CD4-positive, alpha-beta memory T cell (primary cell): ENCODE measurements at regions not wholly inside any gene's neighbourhood (a gene's known extent, or its start where the extent isn't known, plus 50 kb on each side); places are given as distances from the start of the nearest gene placed in this dataset.

Source experiments
- CTCF ChIA-PET: fragments of 350-600 bp; sonication (Branson Sonifier 250); formaldehyde crosslinking; loops from one replicate; lab custom pipeline; 2021; ENCODE audit warnings: inconsistent platforms; ENCODE audit not compliant: partially characterized antibody; lab: Charles Lee
- POLR2A ChIA-PET: fragments of 350-600 bp; sonication (Branson Sonifier 250); formaldehyde crosslinking; loops from one replicate; lab custom pipeline; 2021; ENCODE audit not compliant: partially characterized antibody; lab: Charles Lee
- DNase-seq, 5 donors: peaks; one replicate each; pipeline versions ENCODE4 v3.0.0 to v3.0.0-alpha.2; 2020 to 2022; ENCODE audit warnings: mixed read lengths in 1 of 5
- H3K27ac ChIP-seq: one replicate; pipeline ENCODE4 v1.7.0; 2013; ENCODE audit warnings: low read depth, low read length
- H3K27me3 ChIP-seq: 2 replicates; pipeline ENCODE4 v1.7.0; 2013; ENCODE audit warnings: mild to moderate bottlenecking, low read length, moderate library complexity; ENCODE audit not compliant: insufficient read depth
- H3K36me3 ChIP-seq: 2 replicates; pipeline ENCODE4 v1.7.0; 2013; ENCODE audit warnings: mild to moderate bottlenecking, low read length, moderate library complexity; ENCODE audit not compliant: insufficient read depth
- H3K4me1 ChIP-seq: 2 replicates; pipeline ENCODE4 v1.7.0; 2013; ENCODE audit warnings: mild to moderate bottlenecking, low read length, moderate library complexity; ENCODE audit not compliant: insufficient read depth
- H3K4me3 ChIP-seq, 2 donors: one replicate each; pipeline ENCODE4 v1.7.0; 2013; ENCODE audit warnings: low read length in 2 of 2, mild to moderate bottlenecking in 1 of 2
- H3K9me3 ChIP-seq, 2 donors: one replicate each; pipeline ENCODE4 v1.7.0; 2013; ENCODE audit warnings: low read length in 2 of 2, control low read depth in 1 of 2; ENCODE audit not compliant: control insufficient read depth in 1 of 2
- H3K27ac Mint-ChIP-seq, 7 donors: one replicate each; pipeline ENCODE4 v1.8.0; 2020 to 2021; ENCODE audit warnings: mixed read lengths in 7 of 7, mild to moderate bottlenecking in 6 of 7, inconsistent platforms in 3 of 7, moderate library complexity in 3 of 7
- H3K27me3 Mint-ChIP-seq, 2 donors: one replicate each; pipeline ENCODE4 v1.8.0; 2020 to 2021; ENCODE audit warnings: mixed read lengths in 2 of 2
- H3K36me3 Mint-ChIP-seq, 2 donors: one replicate each; pipeline ENCODE4 v1.8.0; 2020 to 2021; ENCODE audit warnings: mixed read lengths in 2 of 2, inconsistent platforms in 1 of 2, mild to moderate bottlenecking in 1 of 2
- H3K4me1 Mint-ChIP-seq, 4 donors: one replicate each; pipeline ENCODE4 v1.8.0; 2020 to 2021; ENCODE audit warnings: mixed read lengths in 4 of 4, mild to moderate bottlenecking in 1 of 4
- H3K4me3 Mint-ChIP-seq, 8 donors: one replicate each; pipeline ENCODE4 v1.8.0; 2020 to 2021; ENCODE audit warnings: mixed read lengths in 8 of 8, mild to moderate bottlenecking in 7 of 8, moderate library complexity in 6 of 8, inconsistent platforms in 3 of 8
- H3K9me3 Mint-ChIP-seq, 8 donors: one replicate each; pipeline ENCODE4 v1.8.0; 2020 to 2021; ENCODE audit warnings: mixed read lengths in 8 of 8, mild to moderate bottlenecking in 5 of 8, inconsistent platforms in 3 of 8, moderate library complexity in 1 of 8
- intact Hi-C: fragments of 100-400 bp; cut with micrococcal nuclease; formaldehyde crosslinking; loops from one replicate; pipeline ENCODE4 v1.15.1; 2023

DNA sequence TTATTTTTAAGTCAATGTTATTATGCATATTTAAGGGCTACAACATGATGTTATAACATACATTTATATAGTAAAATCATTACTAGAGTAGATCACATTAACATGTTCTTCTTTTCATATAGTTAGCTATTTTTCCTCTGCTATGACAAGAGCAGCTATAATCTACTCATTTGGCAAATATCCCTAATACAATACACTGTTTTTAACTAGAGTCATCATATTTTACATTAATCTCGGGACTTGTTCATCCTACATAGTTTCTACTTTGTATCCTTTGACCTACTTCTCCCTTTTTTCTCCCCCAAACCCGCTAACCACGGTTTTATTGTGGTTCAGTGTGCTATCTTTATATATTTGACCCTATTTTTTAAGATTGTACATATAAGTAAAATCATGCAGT, 249.0 kb downstream of the EPM2A start:
- Histone ChIP-seq H3K4me3 (no peak overlapping the region), H3K27ac (no peak overlapping the region), H3K4me1 (no peaks in the 10 kb centered on the region), H3K9me3 (no peaks in the 10 kb centered on the region), H3K36me3 (no peaks in the 10 kb centered on the region), H3K27me3 (no peaks in the 10 kb centered on the region)
- no peak for DNase-seq
- POLR2A ChIA-PET = no interaction called here
- intact Hi-C loops = no loop called here
- H3K27me3 Mint-ChIP-seq = no peaks in the 10 kb centered on the region
- CTCF ChIA-PET = no interaction called here
- no peak overlapping the region for H3K4me3 Mint-ChIP-seq
- H3K27ac Mint-ChIP-seq = no peak overlapping the region
- peaks cover 0 to 9% (median 3%) of the 10 kb centered on the region in 8 donors for H3K9me3 Mint-ChIP-seq
- no peaks in the 10 kb centered on the region for H3K36me3 Mint-ChIP-seq
- no peaks in the 10 kb centered on the region for H3K4me1 Mint-ChIP-seq

- intact Hi-C loops = no loop called here
- POLR2A ChIA-PET = no interaction called here
- Mint-ChIP-seq H3K4me1 (no peaks in the 10 kb centered on the region), H3K4me3 (no peak overlapping the region), H3K27ac (no peak overlapping the region), H3K9me3 (peaks cover 0 to 9% (median 3%) of the 10 kb centered on the region in 8 donors), H3K36me3 (no peaks in the 10 kb centered on the region), H3K27me3 (no peaks in the 10 kb centered on the region)
- Histone ChIP-seq H3K4me3 (no peak overlapping the region), H3K9me3 (no peaks in the 10 kb centered on the region), H3K36me3 (no peaks in the 10 kb centered on the region), H3K4me1 (no peaks in the 10 kb centered on the region), H3K27me3 (no peaks in the 10 kb centered on the region), H3K27ac (no peak overlapping the region)
- CTCF ChIA-PET = no interaction called here
- no peak for DNase-seq
Measured at GRCh38 chr6:145489583-145489982, 245.7 kb downstream of the EPM2A start.

DNA sequence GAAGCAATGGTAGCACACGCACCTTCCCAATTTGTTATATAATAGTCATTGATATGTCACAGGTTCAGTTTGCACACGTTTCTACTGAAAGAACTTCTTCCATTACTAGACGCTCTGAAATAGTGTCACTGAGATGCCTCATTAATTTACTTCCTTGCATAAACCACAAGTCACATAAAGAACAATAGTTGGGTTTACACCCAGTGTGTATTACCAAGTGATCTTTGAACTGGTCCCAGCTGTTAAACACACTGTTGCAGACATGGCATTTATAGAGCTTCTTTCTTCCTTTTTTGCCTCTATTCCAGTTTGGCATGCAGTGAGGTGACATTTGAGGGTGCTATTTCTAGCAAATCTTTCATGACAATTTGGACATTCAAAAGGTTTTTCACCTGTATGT, 245.3 kb downstream of the EPM2A start:
- H3K4me1 Mint-ChIP-seq = no peaks in the 10 kb centered on the region
- CTCF ChIA-PET = no interaction called here
- H3K27ac ChIP-seq = no peak overlapping the region
- H3K4me3 Mint-ChIP-seq = no peak overlapping the region
- peaks cover 0 to 10% (median 3%) of the 10 kb centered on the region in 8 donors for H3K9me3 Mint-ChIP-seq
- no peaks in the 10 kb centered on the region for H3K36me3 ChIP-seq
- no peaks in the 10 kb centered on the region for H3K27me3 ChIP-seq
- H3K36me3 Mint-ChIP-seq = no peaks in the 10 kb centered on the region
- H3K4me1 ChIP-seq = no peaks in the 10 kb centered on the region
- intact Hi-C loops = no loop called here
- no peaks in the 10 kb centered on the region for H3K27me3 Mint-ChIP-seq
- POLR2A ChIA-PET = no interaction called here
- H3K27ac Mint-ChIP-seq = no peak overlapping the region
- H3K9me3 ChIP-seq = no peaks in the 10 kb centered on the region
- no peak for DNase-seq
- H3K4me3 ChIP-seq = no peak overlapping the region

GRCh38 chr6:145491126-145491525, 244.2 kb downstream of the EPM2A start:
- H3K4me3 ChIP-seq = no peak overlapping the region
- no peak overlapping the region for H3K27ac ChIP-seq
- no peaks in the 10 kb centered on the region for H3K27me3 ChIP-seq
- no peaks in the 10 kb centered on the region for H3K27me3 Mint-ChIP-seq
- no peaks in the 10 kb centered on the region for H3K4me1 ChIP-seq
- POLR2A ChIA-PET = no interaction called here
- no peaks in the 10 kb centered on the region for H3K36me3 Mint-ChIP-seq
- CTCF ChIA-PET = interaction anchor here (1.9 kb wide), 1 partner anchor 9 kb away, joined by 4 read pairs; no protein-coding TSS in a partner anchor
- no peak overlapping the region for H3K27ac Mint-ChIP-seq
- peaks cover under 1 to 18% (median 5%) of the 10 kb centered on the region in 8 donors for H3K9me3 Mint-ChIP-seq
- H3K4me3 Mint-ChIP-seq = no peak overlapping the region
- H3K36me3 ChIP-seq = no peaks in the 10 kb centered on the region
- no peaks in the 10 kb centered on the region for H3K9me3 ChIP-seq
- DNase-seq = peak in 1 of 5 donors; percentile 9
- intact Hi-C loops = no loop called here
- H3K4me1 Mint-ChIP-seq = no peaks in the 10 kb centered on the region

DNA sequence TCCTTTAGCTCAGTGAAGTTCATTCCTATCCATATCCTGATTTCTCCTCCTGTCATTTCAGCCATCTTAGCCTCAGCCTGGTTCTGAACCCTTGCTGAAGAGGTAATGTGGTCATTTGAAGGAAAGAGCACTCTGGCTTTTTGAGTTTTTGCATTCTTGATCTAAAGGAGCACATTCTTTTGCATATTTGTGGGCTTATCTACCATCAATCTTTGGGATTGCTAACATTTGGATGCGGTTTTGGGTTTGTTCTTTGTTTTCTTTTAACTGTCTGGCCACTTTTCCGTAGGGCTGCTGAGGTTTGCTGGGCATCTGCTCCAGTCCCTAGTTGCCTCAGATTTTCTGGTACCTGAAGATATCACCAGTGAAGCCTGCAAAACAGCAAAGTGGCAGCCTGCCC, 238.3 kb downstream of the EPM2A start:
- peak overlapping the region in 1 of 7 donors; percentile 27 for H3K27ac Mint-ChIP-seq
- ChIA-PET CTCF (no interaction called here), POLR2A (no interaction called here)
- Histone ChIP-seq H3K27me3 (no peaks in the 10 kb centered on the region), H3K27ac (no peak overlapping the region), H3K36me3 (no peaks in the 10 kb centered on the region), H3K9me3 (no peaks in the 10 kb centered on the region), H3K4me3 (no peak overlapping the region), H3K4me1 (no peaks in the 10 kb centered on the region)
- no peaks in the 10 kb centered on the region for H3K36me3 Mint-ChIP-seq
- no peak overlapping the region for H3K4me3 Mint-ChIP-seq
- peaks cover 1 to 2% of the 10 kb centered on the region in 2 donors for H3K27me3 Mint-ChIP-seq
- no peaks in the 10 kb centered on the region for H3K4me1 Mint-ChIP-seq
- intact Hi-C loops = no loop called here
- H3K9me3 Mint-ChIP-seq = peaks cover 0 to 21% (median 8%) of the 10 kb centered on the region in 8 donors
- no peak for DNase-seq

DNA sequence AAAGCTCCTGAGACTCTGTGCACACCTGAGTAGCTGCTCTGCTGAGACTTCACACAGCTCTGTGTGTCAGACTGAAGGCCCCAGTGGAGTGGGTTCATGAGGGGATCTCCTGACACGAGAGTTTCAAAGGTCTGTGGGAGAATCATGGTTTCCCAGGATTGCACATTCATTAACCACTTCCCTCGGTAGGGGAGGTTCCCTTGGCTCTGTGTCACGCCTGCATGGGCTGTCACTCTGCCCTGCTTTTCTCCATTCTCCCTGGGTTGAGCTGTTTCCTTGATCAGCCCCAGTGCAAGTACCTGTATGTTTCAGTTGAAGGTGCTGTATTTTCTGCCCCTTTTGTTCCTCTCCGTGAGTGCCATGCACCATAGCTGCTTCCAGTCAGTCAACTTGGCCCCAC, 236.9 kb downstream of the EPM2A start:
- Histone ChIP-seq H3K27me3 (no peaks in the 10 kb centered on the region), H3K4me1 (no peaks in the 10 kb centered on the region), H3K36me3 (no peaks in the 10 kb centered on the region), H3K4me3 (no peak overlapping the region), H3K9me3 (no peaks in the 10 kb centered on the region), H3K27ac (no peak overlapping the region)
- Mint-ChIP-seq H3K27ac (no peak overlapping the region), H3K4me1 (no peaks in the 10 kb centered on the region), H3K27me3 (peaks cover 1 to 2% of the 10 kb centered on the region in 2 donors), H3K36me3 (no peaks in the 10 kb centered on the region), H3K4me3 (no peak overlapping the region), H3K9me3 (peaks cover 0 to 25% (median 8%) of the 10 kb centered on the region in 8 donors)
- ChIA-PET CTCF (no interaction called here), POLR2A (no interaction called here)
- no peak for DNase-seq
- intact Hi-C loops = no loop called here

GRCh38 chr6:145502416-145502815, 232.9 kb downstream of the EPM2A start:
- ChIA-PET CTCF (no interaction called here), POLR2A (no interaction called here)
- Mint-ChIP-seq H3K27me3 (peaks cover 1 to 2% of the 10 kb centered on the region in 2 donors), H3K4me3 (no peak overlapping the region), H3K36me3 (no peaks in the 10 kb centered on the region), H3K27ac (no peak overlapping the region), H3K4me1 (no peaks in the 10 kb centered on the region), H3K9me3 (peaks cover 4 to 23% (median 6%) of the 10 kb centered on the region in 8 donors)
- no peaks in the 10 kb centered on the region for H3K9me3 ChIP-seq
- no peaks in the 10 kb centered on the region for H3K27me3 ChIP-seq
- H3K4me3 ChIP-seq = no peak overlapping the region
- no peak for DNase-seq
- intact Hi-C loops = no loop called here
- no peaks in the 10 kb centered on the region for H3K36me3 ChIP-seq
- no peak overlapping the region for H3K27ac ChIP-seq
- H3K4me1 ChIP-seq = no peaks in the 10 kb centered on the region

GRCh38 chr6:145506136-145506535, 229.2 kb downstream of the EPM2A start:
- H3K9me3 Mint-ChIP-seq = peaks cover 7 to 52% (median 28%) of the 10 kb centered on the region in 8 donors
- no peak overlapping the region for H3K27ac ChIP-seq
- no peaks in the 10 kb centered on the region for H3K36me3 ChIP-seq
- H3K27me3 Mint-ChIP-seq = no peaks in the 10 kb centered on the region
- H3K36me3 Mint-ChIP-seq = no peaks in the 10 kb centered on the region
- H3K4me3 Mint-ChIP-seq = no peak overlapping the region
- no peaks in the 10 kb centered on the region for H3K27me3 ChIP-seq
- no peak for DNase-seq
- ChIA-PET CTCF (no interaction called here), POLR2A (no interaction called here)
- no peak overlapping the region for H3K27ac Mint-ChIP-seq
- no peaks in the 10 kb centered on the region for H3K4me1 Mint-ChIP-seq
- H3K4me1 ChIP-seq = no peaks in the 10 kb centered on the region
- H3K4me3 ChIP-seq = no peak overlapping the region
- H3K9me3 ChIP-seq = no peaks in the 10 kb centered on the region
- intact Hi-C loops = no loop called here
